ENCODE measurements at regions not wholly inside any gene's neighbourhood (a gene's known extent, or its start where the extent isn't known, plus 50 kb on each side); places are given as distances from the start of the nearest gene placed in this dataset.
A peak's percentile ranks its signal among the peaks of the same experiment; 100 is the strongest.
"Not testable (repeated sequence)": the region's sequence is repeated elsewhere in the genome, so short reads cannot be mapped to it uniquely, and the experiment has no call there.

- DNase-seq (ENCODE audit: low spot score): no peak
- H3K9me3 Mint-ChIP-seq (ENCODE audit: unreplicated experiment): peaks cover 6% of the 10 kb centered on the region
- peaks cover 3% of the 10 kb centered on the region for H3K4me1 Mint-ChIP-seq (ENCODE audit: unreplicated experiment)
- H3K27ac Mint-ChIP-seq (ENCODE audit: unreplicated experiment): no peak overlapping the region
- no peak overlapping the region for H3K4me3 Mint-ChIP-seq (ENCODE audit: unreplicated experiment)
- H3K36me3 Mint-ChIP-seq (ENCODE audit: low read depth, unreplicated experiment): peaks cover 4% of the 10 kb centered on the region
- H3K27me3 Mint-ChIP-seq (ENCODE audit: unreplicated experiment): no peaks in the 10 kb centered on the region
- no peak for TF ChIP-seq CTCF (IDR thresholded peaks at IDR 0.05; ENCODE audit: unreplicated experiment)
Observed at GRCh38 chr14:88104710-88105109, 99.8 kb downstream of the GPR65 start.

- peaks cover 11% of the 10 kb centered on the region for H3K4me1 Mint-ChIP-seq (ENCODE audit: unreplicated experiment)
- TF ChIP-seq CTCF (IDR thresholded peaks at IDR 0.05; ENCODE audit: unreplicated experiment): no peak
- no peak overlapping the region for H3K4me3 Mint-ChIP-seq (ENCODE audit: unreplicated experiment)
- DNase-seq (ENCODE audit: low spot score): no peak
- no peak overlapping the region for H3K27ac Mint-ChIP-seq (ENCODE audit: unreplicated experiment)
- H3K27me3 Mint-ChIP-seq (ENCODE audit: unreplicated experiment): no peaks in the 10 kb centered on the region
- H3K36me3 Mint-ChIP-seq (ENCODE audit: low read depth, unreplicated experiment): peaks cover 4% of the 10 kb centered on the region
- H3K9me3 Mint-ChIP-seq (ENCODE audit: unreplicated experiment): peaks cover 6% of the 10 kb centered on the region
Observed at GRCh38 chr14:88106377-88106776, 101.4 kb downstream of the GPR65 start.

GRCh38 chr14:88127669-88128068 is 122.7 kb downstream of the GPR65 start:
- H3K27ac Mint-ChIP-seq (ENCODE audit: unreplicated experiment); DNase-seq (ENCODE audit: low spot score); H3K36me3 Mint-ChIP-seq (ENCODE audit: low read depth, unreplicated experiment); H3K9me3 Mint-ChIP-seq (ENCODE audit: unreplicated experiment); H3K27me3 Mint-ChIP-seq (ENCODE audit: unreplicated experiment); H3K4me3 Mint-ChIP-seq (ENCODE audit: unreplicated experiment): not testable (repeated sequence)
- peaks cover 20% of the 10 kb centered on the region for H3K4me1 Mint-ChIP-seq (ENCODE audit: unreplicated experiment)

DNA sequence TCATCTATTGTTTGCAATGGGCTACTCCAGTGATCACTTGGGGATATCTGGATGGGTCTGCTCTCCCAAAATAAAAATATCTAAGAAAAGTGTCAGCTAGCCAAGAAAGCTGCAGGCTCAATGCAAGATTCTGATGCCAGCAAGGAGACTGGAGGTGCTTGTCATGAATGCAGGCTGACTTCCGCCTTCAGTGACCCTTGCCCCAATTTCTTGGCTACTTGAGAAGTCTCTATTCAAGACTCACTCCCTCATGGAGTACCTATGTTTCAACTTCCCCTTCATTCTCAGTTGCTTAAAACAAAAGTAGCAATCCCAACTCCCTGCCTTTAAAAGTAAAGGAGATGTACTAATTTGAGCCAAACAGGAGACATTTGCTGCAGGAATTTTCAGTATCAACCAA is 123.9 kb downstream of the GPR65 start:
- H3K4me3 Mint-ChIP-seq (ENCODE audit: unreplicated experiment): no peak overlapping the region
- no peaks in the 10 kb centered on the region for H3K9me3 Mint-ChIP-seq (ENCODE audit: unreplicated experiment)
- peaks cover 20% of the 10 kb centered on the region for H3K4me1 Mint-ChIP-seq (ENCODE audit: unreplicated experiment)
- H3K27ac Mint-ChIP-seq (ENCODE audit: unreplicated experiment): no peak overlapping the region
- no peak for DNase-seq (ENCODE audit: low spot score)
- H3K36me3 Mint-ChIP-seq (ENCODE audit: low read depth, unreplicated experiment): peaks cover 3% of the 10 kb centered on the region
- peaks cover 2% of the 10 kb centered on the region for H3K27me3 Mint-ChIP-seq (ENCODE audit: unreplicated experiment)
- TF ChIP-seq CTCF (IDR thresholded peaks at IDR 0.05; ENCODE audit: unreplicated experiment): no peak

DNA sequence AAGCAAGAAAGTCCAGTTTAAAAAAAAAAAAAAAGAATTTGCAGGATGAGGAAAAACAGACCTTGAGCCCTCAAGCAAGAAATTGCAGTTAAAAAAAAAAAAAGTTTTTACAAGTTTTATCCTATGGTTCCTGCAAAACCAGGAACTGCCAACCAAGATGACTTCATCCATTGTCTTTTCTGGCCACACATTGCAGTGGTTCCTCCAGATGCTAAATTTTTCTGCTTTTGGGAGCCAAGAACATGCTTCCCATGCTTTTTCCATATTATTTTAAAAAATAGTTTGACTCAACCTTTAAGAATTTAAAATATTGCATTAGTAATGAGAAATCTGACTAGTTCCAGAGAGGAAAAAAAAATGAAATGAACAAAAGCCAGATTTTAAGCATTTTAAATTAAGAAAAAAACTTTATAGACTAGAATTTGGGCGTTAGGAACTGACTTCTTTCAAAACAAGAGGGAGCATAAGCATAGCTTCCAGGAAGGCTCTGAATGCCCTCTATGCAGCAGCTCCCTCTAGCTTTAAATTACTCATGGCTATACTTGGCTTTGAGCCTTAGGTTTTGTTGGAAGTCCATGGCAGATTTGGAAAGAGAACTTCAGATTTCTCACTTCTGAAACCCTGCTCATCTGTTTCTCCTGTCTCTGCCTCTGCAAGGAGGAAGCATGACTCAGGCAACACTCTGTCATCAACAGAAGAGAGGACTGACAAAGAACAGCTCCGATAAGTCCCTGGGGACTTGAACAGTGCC is 124.5 kb downstream of the GPR65 start:
- H3K27ac Mint-ChIP-seq (ENCODE audit: unreplicated experiment): peak overlapping the region; percentile 2
- no peak for TF ChIP-seq CTCF (IDR thresholded peaks at IDR 0.05; ENCODE audit: unreplicated experiment)
- peaks cover 20% of the 10 kb centered on the region for H3K4me1 Mint-ChIP-seq (ENCODE audit: unreplicated experiment)
- DNase-seq (ENCODE audit: low spot score): no peak
- no peaks in the 10 kb centered on the region for H3K9me3 Mint-ChIP-seq (ENCODE audit: unreplicated experiment)
- H3K4me3 Mint-ChIP-seq (ENCODE audit: unreplicated experiment): no peak overlapping the region
- H3K27me3 Mint-ChIP-seq (ENCODE audit: unreplicated experiment): peaks cover 5% of the 10 kb centered on the region
- peaks cover 3% of the 10 kb centered on the region for H3K36me3 Mint-ChIP-seq (ENCODE audit: low read depth, unreplicated experiment)

All from endothelial cell (in vitro differentiated cells).